Transverse colon (tissue), 4 donors: ENCODE measurements at regions not wholly inside any gene's neighbourhood (a gene's known extent, or its start where the extent isn't known, plus 50 kb on each side); places are given as distances from the start of the nearest gene placed in this dataset.
A peak's percentile ranks its signal among the peaks of the same experiment; 100 is the strongest.

Experiments
- CTCF ChIP-seq, 5 experiments: fragments of 200-600 bp in 3 of 5; fragments of 450-650 bp in 2 of 5; sonication (generic) in 3 of 5; IDR thresholded peaks; 1 replicate in 2 of 5; 2 replicates in 3 of 5; pipeline ENCODE4 v1.5.1; 2016 to 2017; ENCODE audit warnings: antibody characterized with exemption in 5 of 5, inconsistent platforms in 3 of 5, mild to moderate bottlenecking in 2 of 5, moderate library complexity in 1 of 5
- EP300 ChIP-seq: sonication (generic); formaldehyde crosslinking; IDR thresholded peaks from one replicate; pipeline ENCODE4 v1.6.1; 2017; ENCODE audit warnings: antibody characterized with exemption, low read depth
- POLR2A ChIP-seq: fragments of 450-650 bp; IDR thresholded peaks from one replicate; pipeline ENCODE4 v1.6.1; 2016; ENCODE audit warnings: antibody characterized with exemption, mild to moderate bottlenecking, moderate library complexity
- POLR2AphosphoS5 ChIP-seq, 3 donors: sonication (generic); formaldehyde crosslinking; IDR thresholded peaks; one replicate each; pipeline ENCODE4 v1.6.1; 2016; ENCODE audit warnings: antibody characterized with exemption in 3 of 3

DNA sequence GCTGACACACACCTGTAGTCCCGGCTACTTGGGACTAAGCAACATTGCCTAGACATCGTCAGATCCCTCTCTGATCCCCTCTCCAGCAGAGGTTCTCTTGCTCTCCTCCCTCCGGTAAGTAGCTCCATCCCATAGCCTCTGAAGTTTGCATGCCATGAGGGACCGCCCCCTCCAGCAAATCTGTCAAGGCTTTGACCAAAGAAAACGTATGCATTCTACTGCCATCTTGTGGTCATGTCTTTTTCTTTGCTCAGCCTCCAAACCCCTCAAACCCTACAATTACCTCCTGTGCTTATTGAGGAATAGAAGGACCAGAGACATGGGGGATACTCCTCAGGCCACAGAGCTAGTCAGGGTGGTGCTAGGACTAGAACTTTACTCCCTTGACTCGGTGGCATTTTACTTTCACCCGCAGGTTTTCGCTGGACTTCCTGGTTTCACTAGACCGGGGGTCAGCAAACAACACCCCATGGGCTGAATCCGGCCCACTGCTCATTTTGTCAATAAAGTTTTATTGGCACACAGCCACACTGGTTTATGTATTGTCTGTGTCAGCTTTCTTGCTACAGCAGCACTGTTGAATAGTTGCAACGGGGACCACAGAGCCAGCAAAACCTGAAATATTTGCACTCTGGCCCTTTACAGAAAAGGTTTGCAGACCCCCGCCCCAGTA lies 202.6 kb upstream of the FOXK1 start:
- peak in 4 of 5 experiments; percentile 30 to 39 (median 34) for TF ChIP-seq CTCF (IDR thresholded peaks at IDR 0.05)
- TF ChIP-seq POLR2A: no peak
- no peak for TF ChIP-seq POLR2AphosphoS5 (IDR thresholded peaks at IDR 0.05)
- no peak for TF ChIP-seq EP300
